Choroid plexus epithelial cell (primary cell): ENCODE measurements at regions not wholly inside any gene's neighbourhood (a gene's known extent, or its start where the extent isn't known, plus 50 kb on each side); places are given as distances from the start of the nearest gene placed in this dataset.

Experiments
- DNase-seq: peaks from one replicate; pipeline ENCODE4 v3.0.0-alpha.2; 2010; ENCODE audit warnings: low read depth
- H3K4me3 ChIP-seq: 2 replicates; pipeline ENCODE4 v1.5.1; 2011; ENCODE audit warnings: low read depth, mild to moderate bottlenecking, control low read depth, low read length, moderate library complexity
- TF ChIP-seq, protein P1 (sequence below): conservative IDR thresholded peaks from 2 replicates; pipeline ENCODE4 v1.5.1; 2011; ENCODE audit warnings: low read depth, mild to moderate bottlenecking, control low read depth, inconsistent platforms, low read length, moderate library complexity

GRCh38 chr14:48786498-48786897, 799.7 kb downstream of the RPS29 start:
- TF ChIP-seq, protein P1, sequence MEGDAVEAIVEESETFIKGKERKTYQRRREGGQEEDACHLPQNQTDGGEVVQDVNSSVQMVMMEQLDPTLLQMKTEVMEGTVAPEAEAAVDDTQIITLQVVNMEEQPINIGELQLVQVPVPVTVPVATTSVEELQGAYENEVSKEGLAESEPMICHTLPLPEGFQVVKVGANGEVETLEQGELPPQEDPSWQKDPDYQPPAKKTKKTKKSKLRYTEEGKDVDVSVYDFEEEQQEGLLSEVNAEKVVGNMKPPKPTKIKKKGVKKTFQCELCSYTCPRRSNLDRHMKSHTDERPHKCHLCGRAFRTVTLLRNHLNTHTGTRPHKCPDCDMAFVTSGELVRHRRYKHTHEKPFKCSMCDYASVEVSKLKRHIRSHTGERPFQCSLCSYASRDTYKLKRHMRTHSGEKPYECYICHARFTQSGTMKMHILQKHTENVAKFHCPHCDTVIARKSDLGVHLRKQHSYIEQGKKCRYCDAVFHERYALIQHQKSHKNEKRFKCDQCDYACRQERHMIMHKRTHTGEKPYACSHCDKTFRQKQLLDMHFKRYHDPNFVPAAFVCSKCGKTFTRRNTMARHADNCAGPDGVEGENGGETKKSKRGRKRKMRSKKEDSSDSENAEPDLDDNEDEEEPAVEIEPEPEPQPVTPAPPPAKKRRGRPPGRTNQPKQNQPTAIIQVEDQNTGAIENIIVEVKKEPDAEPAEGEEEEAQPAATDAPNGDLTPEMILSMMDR = no peak
- no peak for DNase-seq
- H3K4me3 ChIP-seq = no peak overlapping the region

DNA sequence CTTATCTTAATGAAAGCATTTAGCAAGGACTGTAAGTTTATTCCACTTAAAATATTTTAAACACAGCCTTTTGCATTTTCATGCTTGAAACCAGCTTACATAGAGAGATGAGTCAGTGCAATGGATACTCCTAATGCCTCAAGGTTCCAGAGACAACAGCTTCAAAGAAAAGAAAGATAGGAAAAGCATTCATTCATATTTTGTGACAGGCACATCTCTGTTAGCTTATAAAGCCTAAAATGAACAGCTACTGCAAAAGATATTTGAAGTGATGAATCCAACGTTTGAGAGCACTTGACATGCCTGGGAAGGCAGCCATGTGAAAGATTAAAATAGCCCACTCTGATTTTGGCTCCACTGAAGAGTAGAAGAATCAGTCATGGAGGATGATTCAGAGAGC, 814.5 kb downstream of the RPS29 start:
- no peak for DNase-seq
- H3K4me3 ChIP-seq = no peak overlapping the region
- TF ChIP-seq, protein P1 = no peak

- no peak overlapping the region for H3K4me3 ChIP-seq
- TF ChIP-seq, protein P1 = no peak
- DNase-seq = no peak
These were observed 834.9 kb downstream of the RPS29 start for GRCh38 chr14:48751293-48751692.

DNA sequence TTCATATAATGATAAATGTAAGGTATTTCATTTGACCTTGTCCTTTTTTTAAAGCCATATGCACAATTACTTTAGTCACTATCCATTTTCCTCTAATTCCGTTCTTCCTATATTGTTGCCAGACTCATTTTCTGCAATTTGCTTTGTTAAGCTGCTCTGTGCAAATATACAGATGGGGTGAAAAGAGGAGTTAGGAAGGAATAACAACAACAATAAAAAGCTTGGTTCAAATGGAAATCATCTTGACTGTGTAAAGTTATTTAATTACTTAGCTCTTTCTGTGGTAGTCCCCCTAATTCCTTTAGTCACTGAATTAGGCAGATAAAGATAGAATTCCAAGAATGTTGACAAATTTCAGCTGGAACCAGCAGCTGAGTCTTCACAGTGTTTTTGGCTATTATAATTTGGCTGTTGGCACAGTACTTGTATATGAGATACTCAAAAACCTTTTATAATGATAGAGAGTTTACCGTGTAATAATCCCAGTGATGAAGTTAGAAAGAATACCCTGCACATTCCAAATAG, 838.0 kb downstream of the RPS29 start:
- TF ChIP-seq, protein P1 = no peak
- DNase-seq = no peak
- H3K4me3 ChIP-seq = no peak overlapping the region

GRCh38 chr14:48747561-48748089, 838.6 kb downstream of the RPS29 start:
- no peak for DNase-seq
- H3K4me3 ChIP-seq = no peak overlapping the region
- TF ChIP-seq, protein P1 = no peak

DNA sequence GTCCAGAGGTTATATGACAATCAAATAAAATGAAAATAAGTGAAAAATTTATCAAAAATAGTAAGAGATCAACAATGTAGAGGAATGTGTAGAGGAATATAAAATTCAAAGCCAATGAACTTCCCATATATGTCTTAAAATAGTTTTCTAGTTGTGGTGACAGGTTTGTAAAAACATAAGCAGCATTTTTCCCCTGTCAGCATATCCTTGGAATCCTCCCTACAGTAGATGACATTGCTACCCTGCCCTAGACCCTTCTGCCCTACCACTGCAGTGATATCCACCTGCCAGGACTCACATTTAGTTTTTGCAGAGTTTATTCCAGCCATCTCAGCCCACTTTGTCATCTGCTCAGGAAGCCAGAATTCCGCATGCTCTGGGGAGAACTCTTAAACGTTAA, 842.0 kb downstream of the RPS29 start:
- DNase-seq = no peak
- no peak overlapping the region for H3K4me3 ChIP-seq
- TF ChIP-seq, protein P1 = no peak

GRCh38 chr14:48738186-48738925, 847.8 kb downstream of the RPS29 start:
- H3K4me3 ChIP-seq = no peak overlapping the region
- TF ChIP-seq, protein P1 = no peak
- DNase-seq = no peak
